C4-2B (cell line): ENCODE measurements at regions not wholly inside any gene's neighbourhood (a gene's known extent, or its start where the extent isn't known, plus 50 kb on each side); places are given as distances from the start of the nearest gene placed in this dataset.
"Not testable (repeated sequence)": the region's sequence is repeated elsewhere in the genome, so short reads cannot be mapped to it uniquely, and the experiment has no call there.

Experiments
- H3K27ac ChIP-seq: fragments of 450-650 bp; 2 replicates; pipeline ENCODE4 v1.5.1; 2017
- CTCF ChIP-seq: fragments of 450-650 bp; conservative IDR thresholded peaks from 2 replicates; pipeline ENCODE4 v1.5.1; 2017; ENCODE audit warnings: mild to moderate bottlenecking
- ZFX ChIP-seq: fragments of 450-650 bp; IDR thresholded peaks from 2 replicates; pipeline ENCODE4 v1.6.1; 2017

- no peak overlapping the region for H3K27ac ChIP-seq
- TF ChIP-seq ZFX, result no peak
- no peak for TF ChIP-seq CTCF
Measured at GRCh38 chr6:97963193-97963592, 680.2 kb upstream of the MMS22L start.

GRCh38 chr6:97969065-97969464, 686.0 kb upstream of the MMS22L start:
- TF ChIP-seq ZFX (no peak), CTCF (no peak)
- H3K27ac ChIP-seq, result no peak overlapping the region

- TF ChIP-seq ZFX (no peak), CTCF (no peak)
- no peak overlapping the region for H3K27ac ChIP-seq
Measured at GRCh38 chr6:97977084-97977483, 694.1 kb upstream of the MMS22L start.

GRCh38 chr6:97978855-97979271, 695.8 kb upstream of the MMS22L start:
- H3K27ac ChIP-seq, result no peak overlapping the region
- TF ChIP-seq ZFX (no peak), CTCF (peak; percentile 78)

- TF ChIP-seq CTCF, result peak; percentile 59
- H3K27ac ChIP-seq, result not testable (repeated sequence)
Measured at GRCh38 chr6:97979285-97979684, 696.3 kb upstream of the MMS22L start.

GRCh38 chr6:97989451-97989850, 706.4 kb upstream of the MMS22L start:
- H3K27ac ChIP-seq, result no peak overlapping the region
- no peak for TF ChIP-seq ZFX
- TF ChIP-seq CTCF, result no peak

GRCh38 chr6:97995158-97995557, 712.1 kb upstream of the MMS22L start:
- TF ChIP-seq ZFX (no peak), CTCF (no peak)
- no peak overlapping the region for H3K27ac ChIP-seq
